ENCODE measurements at regions not wholly inside any gene's neighbourhood (a gene's known extent, or its start where the extent isn't known, plus 50 kb on each side); places are given as distances from the start of the nearest gene placed in this dataset.

DNA sequence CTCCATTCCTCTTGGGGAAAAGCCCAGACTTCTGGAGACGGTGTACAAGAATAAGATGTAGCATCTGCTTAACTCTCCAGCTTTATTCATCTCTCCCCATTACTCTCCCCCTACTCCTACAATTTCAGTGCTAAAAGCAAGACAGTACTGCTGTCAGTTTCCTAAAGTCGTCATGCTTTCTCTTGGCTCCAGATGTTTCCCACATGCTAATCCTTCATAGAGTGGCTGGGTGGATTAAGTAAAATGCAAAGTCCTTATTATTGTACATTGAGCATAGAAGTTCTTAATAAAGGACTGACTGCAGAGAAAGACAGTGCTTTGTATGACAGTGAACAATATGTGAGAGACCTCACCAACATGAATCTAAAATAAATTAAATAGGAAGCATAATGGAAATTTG lies 142.2 kb upstream of the UBASH3B start:
- no peak for DNase-seq
- Histone ChIP-seq H3K27me3 (ENCODE audit: control insufficient read depth in 2 of 2, insufficient read depth in 2 of 2, low read length in 2 of 2) (no peaks in the 10 kb centered on the region), H3K4me1 (ENCODE audit: control insufficient read depth in 2 of 2, insufficient read depth in 2 of 2, low read length in 2 of 2) (no peaks in the 10 kb centered on the region), H3K4me3 (ENCODE audit: low read length) (no peak overlapping the region), H3K27ac (ENCODE audit: low read depth, low read length) (no peak overlapping the region), H3K36me3 (ENCODE audit: control insufficient read depth in 2 of 3, insufficient read depth in 3 of 3, low read length in 3 of 3) (no peaks in the 10 kb centered on the region), H3K9me3 (ENCODE audit: control insufficient read depth in 2 of 3, low read length in 3 of 3) (no peaks in the 10 kb centered on the region)
- Mint-ChIP-seq H3K9me3 (no peaks in the 10 kb centered on the region), H3K27me3 (peaks cover 0 to 6% (median 5%) of the 10 kb centered on the region in 5 donors), H3K36me3 (no peaks in the 10 kb centered on the region), H3K27ac (no peak overlapping the region), H3K4me1 (no peaks in the 10 kb centered on the region), H3K4me3 (no peak overlapping the region)
- no peak for ATAC-seq
- POLR2A ChIA-PET, result no interaction called here
- CTCF ChIA-PET, result no interaction called here
- intact Hi-C loops (cut with micrococcal nuclease), result no loop called here

DNA sequence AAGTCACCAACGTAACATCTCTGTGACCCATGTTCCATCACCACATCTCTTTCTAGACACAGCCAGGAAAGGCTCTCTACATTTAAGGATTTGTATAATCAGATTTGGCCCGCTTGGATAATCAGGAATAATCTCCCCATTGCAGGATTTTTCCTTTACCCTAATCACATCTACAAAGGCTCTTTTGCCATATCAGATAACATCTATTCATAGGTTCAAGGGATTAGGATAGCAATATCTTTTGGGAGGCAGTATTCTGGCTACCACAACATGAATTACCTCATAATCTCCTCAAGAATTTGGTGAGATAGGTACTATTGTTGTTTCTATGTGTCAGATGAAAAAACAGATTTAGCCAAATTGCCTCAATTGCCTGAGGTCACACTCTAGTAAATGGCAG lies 142.8 kb upstream of the UBASH3B start:
- no peaks in the 10 kb centered on the region for H3K4me1 Mint-ChIP-seq
- Histone ChIP-seq H3K4me1 (ENCODE audit: control insufficient read depth in 2 of 2, insufficient read depth in 2 of 2, low read length in 2 of 2) (no peaks in the 10 kb centered on the region), H3K36me3 (ENCODE audit: control insufficient read depth in 2 of 3, insufficient read depth in 3 of 3, low read length in 3 of 3) (no peaks in the 10 kb centered on the region), H3K4me3 (ENCODE audit: low read length) (no peak overlapping the region), H3K9me3 (ENCODE audit: control insufficient read depth in 2 of 3, low read length in 3 of 3) (no peaks in the 10 kb centered on the region), H3K27ac (ENCODE audit: low read depth, low read length) (no peak overlapping the region), H3K27me3 (ENCODE audit: control insufficient read depth in 2 of 2, insufficient read depth in 2 of 2, low read length in 2 of 2) (no peaks in the 10 kb centered on the region)
- H3K9me3 Mint-ChIP-seq, result no peaks in the 10 kb centered on the region
- ATAC-seq (no peak), DNase-seq (no peak)
- intact Hi-C loops (cut with micrococcal nuclease), result no loop called here
- H3K4me3 Mint-ChIP-seq, result no peak overlapping the region
- CTCF ChIA-PET, result no interaction called here
- H3K27ac Mint-ChIP-seq, result no peak overlapping the region
- POLR2A ChIA-PET, result no interaction called here
- peaks cover 0 to 12% (median under 1%) of the 10 kb centered on the region in 5 donors for H3K27me3 Mint-ChIP-seq
- H3K36me3 Mint-ChIP-seq, result no peaks in the 10 kb centered on the region

DNA sequence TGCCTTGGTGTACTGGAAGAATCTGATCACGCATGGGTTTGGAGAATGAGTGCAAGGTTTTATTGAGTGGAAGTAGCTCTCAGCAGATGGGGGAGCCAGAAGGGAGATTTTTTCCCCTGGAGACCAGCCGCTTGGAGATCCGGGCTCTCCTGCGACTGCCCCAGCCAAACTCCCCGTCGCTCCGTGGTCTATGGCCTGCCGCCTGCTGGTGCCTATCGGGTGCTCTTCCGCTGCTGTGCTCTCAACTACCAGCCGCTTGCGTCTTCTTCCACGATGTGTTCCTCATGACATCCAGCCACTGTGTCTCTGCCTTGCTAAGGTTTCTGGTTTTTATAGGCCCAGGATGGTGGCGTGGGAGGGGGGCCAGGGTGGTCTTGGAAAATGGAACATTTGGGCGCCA lies 145.6 kb upstream of the UBASH3B start:
- Histone ChIP-seq H3K27me3 (ENCODE audit: control insufficient read depth in 2 of 2, insufficient read depth in 2 of 2, low read length in 2 of 2) (no peaks in the 10 kb centered on the region), H3K4me3 (ENCODE audit: low read length) (no peak overlapping the region), H3K36me3 (ENCODE audit: control insufficient read depth in 2 of 3, insufficient read depth in 3 of 3, low read length in 3 of 3) (no peaks in the 10 kb centered on the region), H3K27ac (ENCODE audit: low read depth, low read length) (no peak overlapping the region), H3K9me3 (ENCODE audit: control insufficient read depth in 2 of 3, low read length in 3 of 3) (no peaks in the 10 kb centered on the region), H3K4me1 (ENCODE audit: control insufficient read depth in 2 of 2, insufficient read depth in 2 of 2, low read length in 2 of 2) (no peaks in the 10 kb centered on the region)
- Mint-ChIP-seq H3K27ac (no peak overlapping the region), H3K4me3 (no peak overlapping the region), H3K9me3 (peaks cover 0 to 3% (median 0%) of the 10 kb centered on the region in 11 donors), H3K36me3 (no peaks in the 10 kb centered on the region), H3K27me3 (peaks cover 7 to 36% (median 27%) of the 10 kb centered on the region in 5 donors), H3K4me1 (peaks cover 0 to 4% (median 0%) of the 10 kb centered on the region in 7 donors)
- ChIA-PET CTCF (no interaction called here), POLR2A (no interaction called here)
- ATAC-seq, result no peak
- DNase-seq, result no peak
- intact Hi-C loops (cut with micrococcal nuclease), result loop anchor here in 1 of 2 donors (5.0 kb wide), 1 partner anchor 1998 kb away; the partner anchor contains the start of gene GRIK4

DNA sequence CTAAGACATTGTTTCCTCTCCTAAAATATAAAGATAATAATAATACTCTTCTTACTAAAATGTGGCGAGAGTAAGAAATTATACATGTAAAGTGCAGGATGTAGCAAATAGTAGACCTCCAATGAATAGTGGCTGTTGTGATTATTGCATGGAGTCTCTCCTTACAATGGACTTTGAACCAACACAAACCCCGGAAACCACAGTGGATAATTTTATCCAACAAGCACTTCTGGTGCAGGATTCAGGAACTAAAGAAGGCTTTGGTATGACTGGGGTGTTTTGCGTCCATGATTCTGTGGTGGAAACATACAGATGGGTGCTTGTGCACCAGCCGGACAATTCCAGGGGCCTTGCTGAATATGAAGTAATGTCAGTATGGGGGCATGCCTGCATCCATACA lies 146.4 kb upstream of the UBASH3B start:
- H3K27ac Mint-ChIP-seq, result no peak overlapping the region

DNA sequence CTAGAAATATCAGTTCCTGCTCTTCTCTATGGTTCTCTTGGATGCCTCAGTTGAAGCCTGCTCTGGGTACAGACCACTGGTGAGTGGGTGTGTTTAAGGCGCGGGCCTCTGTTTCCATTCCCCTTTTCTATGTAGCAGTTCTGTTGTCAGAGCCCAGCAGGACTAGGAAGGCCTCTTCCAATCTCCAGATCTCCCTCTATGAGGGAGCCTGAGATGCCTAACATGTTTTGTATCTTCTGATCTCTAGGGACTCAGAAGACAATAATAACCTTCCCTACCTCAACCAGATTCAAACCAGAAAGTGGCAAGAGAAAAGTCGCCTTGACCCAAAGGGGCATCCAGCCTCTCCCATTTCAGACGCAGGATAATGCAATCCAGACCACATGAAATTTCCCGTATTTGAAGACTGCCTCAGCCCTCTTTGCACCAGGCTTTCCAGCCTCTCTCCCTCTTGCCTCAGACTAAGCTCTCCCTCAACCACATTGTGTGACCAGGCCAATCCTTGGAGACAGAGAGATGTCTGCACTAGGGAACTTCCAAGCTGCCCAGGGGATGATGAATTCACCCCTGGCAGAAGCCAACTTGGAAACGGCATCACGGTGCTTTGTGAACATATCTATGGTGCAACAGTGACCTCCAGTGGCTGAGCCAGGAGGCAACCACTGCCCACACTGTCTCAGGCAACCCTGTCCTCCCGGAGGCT lies 150.1 kb upstream of the UBASH3B start:
- peak in 8 of 9 donors; percentile 0 to 51 (median 18) for DNase-seq
- Mint-ChIP-seq H3K36me3 (no peaks in the 10 kb centered on the region), H3K27ac (no peak overlapping the region), H3K9me3 (peaks cover 0 to 4% (median 0%) of the 10 kb centered on the region in 11 donors), H3K27me3 (peaks cover 10 to 58% (median 44%) of the 10 kb centered on the region in 5 donors), H3K4me3 (no peak overlapping the region), H3K4me1 (peaks cover 0 to 4% (median 0%) of the 10 kb centered on the region in 7 donors)
- Histone ChIP-seq H3K27me3 (ENCODE audit: control insufficient read depth in 2 of 2, insufficient read depth in 2 of 2, low read length in 2 of 2) (no peaks in the 10 kb centered on the region), H3K9me3 (ENCODE audit: control insufficient read depth in 2 of 3, low read length in 3 of 3) (no peaks in the 10 kb centered on the region), H3K4me1 (ENCODE audit: control insufficient read depth in 2 of 2, insufficient read depth in 2 of 2, low read length in 2 of 2) (no peaks in the 10 kb centered on the region), H3K36me3 (ENCODE audit: control insufficient read depth in 2 of 3, insufficient read depth in 3 of 3, low read length in 3 of 3) (no peaks in the 10 kb centered on the region), H3K27ac (ENCODE audit: low read depth, low read length) (no peak overlapping the region), H3K4me3 (ENCODE audit: low read length) (no peak overlapping the region)
- ChIA-PET CTCF (no interaction called here), POLR2A (no interaction called here)
- intact Hi-C loops (cut with micrococcal nuclease), result loop anchor here (1.0 to 5.0 kb wide), 3 partner anchors 290 to 1993 kb away; partner anchors contain the start of gene GRIK4 (in 1 of the 2)
- ATAC-seq, result peak; percentile 78

More for the DNA sequence above, 146.4 kb upstream of the UBASH3B start:
- Histone ChIP-seq H3K9me3 (ENCODE audit: control insufficient read depth in 2 of 3, low read length in 3 of 3) (no peaks in the 10 kb centered on the region), H3K4me1 (ENCODE audit: control insufficient read depth in 2 of 2, insufficient read depth in 2 of 2, low read length in 2 of 2) (no peaks in the 10 kb centered on the region), H3K36me3 (ENCODE audit: control insufficient read depth in 2 of 3, insufficient read depth in 3 of 3, low read length in 3 of 3) (no peaks in the 10 kb centered on the region), H3K4me3 (ENCODE audit: low read length) (no peak overlapping the region), H3K27ac (ENCODE audit: low read depth, low read length) (no peak overlapping the region), H3K27me3 (ENCODE audit: control insufficient read depth in 2 of 2, insufficient read depth in 2 of 2, low read length in 2 of 2) (no peaks in the 10 kb centered on the region)
- no peak for DNase-seq
- ChIA-PET POLR2A (no interaction called here), CTCF (no interaction called here)
- Mint-ChIP-seq H3K4me1 (peaks cover 0 to 4% (median 0%) of the 10 kb centered on the region in 7 donors), H3K27me3 (peaks cover 7 to 41% (median 33%) of the 10 kb centered on the region in 5 donors), H3K9me3 (peaks cover 0 to 3% (median 0%) of the 10 kb centered on the region in 11 donors), H3K4me3 (no peak overlapping the region), H3K36me3 (no peaks in the 10 kb centered on the region)
- intact Hi-C loops (cut with micrococcal nuclease), result loop anchor here in 1 of 2 donors (5.0 kb wide), 1 partner anchor 1997 kb away; the partner anchor contains the start of gene GRIK4
- no peak for ATAC-seq

DNA sequence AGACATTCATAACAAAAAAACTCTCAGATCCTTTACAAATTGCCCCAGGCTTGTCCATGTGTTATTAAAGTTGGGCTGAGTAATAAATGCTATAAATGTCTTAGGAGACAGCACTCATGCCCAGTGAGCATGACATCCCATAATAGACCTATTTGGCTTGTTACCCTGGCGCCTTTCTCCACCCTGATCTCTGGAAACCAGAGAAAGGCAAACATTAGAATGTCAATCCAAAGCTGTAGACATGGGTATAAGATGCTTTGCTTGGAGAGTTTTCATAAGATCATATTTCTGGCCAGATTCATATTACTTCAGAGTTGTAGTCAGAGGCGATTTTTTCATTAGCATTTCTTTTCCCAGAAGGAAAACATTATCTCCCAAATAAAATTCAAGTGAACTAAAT lies 161.3 kb upstream of the UBASH3B start:
- DNase-seq (no peak), ATAC-seq (no peak)
- H3K36me3 ChIP-seq (ENCODE audit: control insufficient read depth in 2 of 3, insufficient read depth in 3 of 3, low read length in 3 of 3), result no peaks in the 10 kb centered on the region
- H3K27me3 Mint-ChIP-seq, result peaks cover 2 to 35% (median 27%) of the 10 kb centered on the region in 5 donors
- peaks cover 0 to 5% (median 0%) of the 10 kb centered on the region in 7 donors for H3K4me1 Mint-ChIP-seq
- no peak overlapping the region for H3K4me3 Mint-ChIP-seq
- no peak overlapping the region for H3K27ac Mint-ChIP-seq
- intact Hi-C loops (cut with micrococcal nuclease), result no loop called here
- H3K4me1 ChIP-seq (ENCODE audit: control insufficient read depth in 2 of 2, insufficient read depth in 2 of 2, low read length in 2 of 2), result no peaks in the 10 kb centered on the region
- CTCF ChIA-PET, result no interaction called here
- H3K9me3 ChIP-seq (ENCODE audit: control insufficient read depth in 2 of 3, low read length in 3 of 3), result no peaks in the 10 kb centered on the region
- H3K4me3 ChIP-seq (ENCODE audit: low read length), result no peak overlapping the region
- POLR2A ChIA-PET, result no interaction called here
- H3K9me3 Mint-ChIP-seq, result peaks cover 0 to 2% (median 0%) of the 10 kb centered on the region in 11 donors
- peaks cover 0 to 2% of the 10 kb centered on the region in 2 donors for H3K27me3 ChIP-seq (ENCODE audit: control insufficient read depth in 2 of 2, insufficient read depth in 2 of 2, low read length in 2 of 2)
- no peak overlapping the region for H3K27ac ChIP-seq (ENCODE audit: low read depth, low read length)
- H3K36me3 Mint-ChIP-seq, result no peaks in the 10 kb centered on the region

DNA sequence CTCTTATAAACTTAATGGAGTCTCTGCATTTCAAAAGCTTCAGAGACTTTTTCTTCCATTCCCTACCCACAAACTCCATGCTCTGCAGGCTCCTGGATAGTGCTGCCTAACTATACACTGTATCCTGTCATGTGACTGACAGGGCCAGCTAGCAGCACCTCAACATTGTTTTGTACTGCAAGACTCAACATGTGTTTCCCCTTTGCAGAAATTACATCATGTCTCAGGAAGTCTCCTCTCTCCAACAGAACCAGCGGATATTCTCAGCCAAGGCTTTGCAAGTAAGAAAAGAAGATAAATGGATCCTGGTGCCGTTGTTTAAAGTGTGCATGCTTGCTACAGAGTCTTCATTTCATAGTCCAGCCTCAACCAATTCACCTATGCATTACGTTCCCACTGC lies 164.0 kb upstream of the UBASH3B start:
- intact Hi-C loops (cut with micrococcal nuclease), result no loop called here

More for the DNA sequence above, 164.0 kb upstream of the UBASH3B start:
- no peaks in the 10 kb centered on the region for H3K9me3 ChIP-seq (ENCODE audit: control insufficient read depth in 2 of 3, low read length in 3 of 3)
- ATAC-seq (no peak), DNase-seq (no peak)
- H3K27me3 ChIP-seq (ENCODE audit: control insufficient read depth in 2 of 2, insufficient read depth in 2 of 2, low read length in 2 of 2), result peaks cover 0 to 2% of the 10 kb centered on the region in 2 donors
- no peak overlapping the region for H3K4me3 Mint-ChIP-seq
- H3K4me1 Mint-ChIP-seq, result peaks cover 0 to 5% (median 0%) of the 10 kb centered on the region in 7 donors
- no peak overlapping the region for H3K27ac ChIP-seq (ENCODE audit: low read depth, low read length)
- no peaks in the 10 kb centered on the region for H3K36me3 Mint-ChIP-seq
- peaks cover 0 to 35% (median 21%) of the 10 kb centered on the region in 5 donors for H3K27me3 Mint-ChIP-seq
- H3K27ac Mint-ChIP-seq, result no peak overlapping the region
- ChIA-PET CTCF (no interaction called here), POLR2A (no interaction called here)
- no peak overlapping the region for H3K4me3 ChIP-seq (ENCODE audit: low read length)
- H3K9me3 Mint-ChIP-seq, result peaks cover 0 to 2% (median 0%) of the 10 kb centered on the region in 11 donors
- H3K4me1 ChIP-seq (ENCODE audit: control insufficient read depth in 2 of 2, insufficient read depth in 2 of 2, low read length in 2 of 2), result no peaks in the 10 kb centered on the region
- no peaks in the 10 kb centered on the region for H3K36me3 ChIP-seq (ENCODE audit: control insufficient read depth in 2 of 3, insufficient read depth in 3 of 3, low read length in 3 of 3)
